ENCODE measurements at regions not wholly inside any gene's neighbourhood (a gene's known extent, or its start where the extent isn't known, plus 50 kb on each side); places are given as distances from the start of the nearest gene placed in this dataset.
A peak's percentile ranks its signal among the peaks of the same experiment; 100 is the strongest.

DNA sequence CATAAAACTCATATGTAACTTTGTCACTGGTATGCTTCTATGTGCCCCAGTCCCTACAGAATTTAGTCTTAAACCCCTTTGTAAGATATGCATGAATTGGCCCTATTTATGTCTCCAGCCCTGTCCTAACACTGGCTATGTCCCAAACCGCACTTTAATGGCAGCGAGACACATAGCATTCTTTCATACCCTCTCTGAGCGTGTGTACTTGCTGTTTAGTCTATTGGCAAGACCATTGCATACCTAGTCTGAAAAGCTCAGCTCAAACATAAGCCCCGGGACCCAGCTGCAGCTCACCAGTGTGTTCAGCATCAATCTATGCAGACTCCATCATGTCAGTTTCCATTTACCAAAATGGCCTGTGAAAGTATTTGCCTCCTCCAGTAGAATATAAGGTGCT is 1018.4 kb upstream of the TENM3 start:
- WGBS (ENCODE audit: extremely low coverage, insufficient coverage, insufficient read length), result no CpG with 5 or more reads among the region's 4 CpGs

DNA sequence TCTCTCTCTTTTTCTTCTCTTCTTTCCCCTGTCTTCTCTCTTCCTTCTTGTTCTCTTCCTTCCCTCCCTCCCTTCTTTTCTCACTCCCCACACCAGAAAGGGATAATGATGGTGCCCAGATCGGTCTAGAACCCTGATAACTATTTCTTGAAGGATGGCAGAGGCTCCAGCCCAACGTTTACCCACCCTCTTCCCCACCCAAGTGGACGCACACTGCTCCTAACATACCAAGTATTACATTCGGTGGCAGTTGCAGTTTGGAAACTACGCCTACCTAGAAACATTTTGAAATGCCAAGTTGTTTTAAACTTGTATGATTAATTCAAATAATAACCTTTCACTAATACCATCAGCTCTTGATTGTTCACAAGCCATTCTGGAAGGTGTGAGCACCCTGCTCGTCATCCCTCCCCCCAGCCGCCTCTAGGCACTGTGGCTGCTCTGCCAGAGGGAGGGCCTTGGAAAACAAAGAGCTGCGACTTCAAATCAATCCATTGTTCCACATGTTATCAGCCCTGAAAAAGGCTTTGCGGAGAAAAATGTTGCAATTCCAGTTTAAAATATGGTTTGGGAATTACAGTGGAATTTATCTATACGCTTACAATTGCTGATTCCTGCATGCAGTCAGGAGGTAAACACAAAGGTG is 1017.5 kb upstream of the TENM3 start:
- Histone ChIP-seq H3K79me1 (ENCODE audit: low read length) (no peaks in the 10 kb centered on the region), H4K8ac (ENCODE audit: low read depth, low read length) (no peak overlapping the region), H2AK5ac (ENCODE audit: low read length) (no peak overlapping the region), H3K79me2 (ENCODE audit: control insufficient read depth, insufficient read depth, low read length, poor library complexity) (no peaks in the 10 kb centered on the region), H3K23ac (ENCODE audit: low read length) (no peak overlapping the region), H3K4me2 (ENCODE audit: low read length) (no peak overlapping the region), H3K4me1 (ENCODE audit: control insufficient read depth in 1 of 2, insufficient read depth in 2 of 2, low read length in 2 of 2) (peaks cover 0 to 2% of the 10 kb centered on the region in 2 experiments), H3K4ac (ENCODE audit: low read depth, low read length) (no peak overlapping the region), H2BK120ac (ENCODE audit: insufficient read depth, low read length, poor library complexity) (no peak overlapping the region), H3K14ac (ENCODE audit: low read length) (no peak overlapping the region), H3K9me3 (ENCODE audit: insufficient read depth, low read depth, low read length) (no peaks in the 10 kb centered on the region), H2BK12ac (ENCODE audit: low read length) (no peak overlapping the region), H3K9ac (ENCODE audit: low read length) (no peak overlapping the region), H3K18ac (ENCODE audit: low read length) (no peak overlapping the region), H2AFZ (ENCODE audit: insufficient read depth, low read length, poor library complexity) (no peak overlapping the region), H2BK5ac (ENCODE audit: low read depth, low read length, poor library complexity) (no peak overlapping the region), H4K91ac (ENCODE audit: low read depth, low read length) (no peak overlapping the region), H4K12ac (ENCODE audit: low read depth, low read length) (no peak overlapping the region), H3K4me3 (ENCODE audit: low read depth, low read length) (no peak overlapping the region), H3K36me3 (ENCODE audit: control insufficient read depth in 1 of 2, insufficient read depth in 2 of 2, low read length in 2 of 2) (no peaks in the 10 kb centered on the region), H3K27me3 (ENCODE audit: insufficient read depth, low read length) (no peaks in the 10 kb centered on the region), H3K27ac (ENCODE audit: low read depth, low read length) (no peak overlapping the region)
- peak in 1 of 2 donors; percentile 40 for DNase-seq
- WGBS (ENCODE audit: extremely low coverage, insufficient coverage, insufficient read length), result no CpG with 5 or more reads among the region's 10 CpGs

More for the DNA sequence above, 1018.4 kb upstream of the TENM3 start:
- Histone ChIP-seq H3K9me3 (ENCODE audit: insufficient read depth, low read depth, low read length) (no peaks in the 10 kb centered on the region), H3K79me1 (ENCODE audit: low read length) (no peaks in the 10 kb centered on the region), H3K36me3 (ENCODE audit: control insufficient read depth in 1 of 2, insufficient read depth in 2 of 2, low read length in 2 of 2) (no peaks in the 10 kb centered on the region), H2BK12ac (ENCODE audit: low read length) (no peak overlapping the region), H3K9ac (ENCODE audit: low read length) (peak overlapping the region; percentile 75), H3K23ac (ENCODE audit: low read length) (no peak overlapping the region), H3K18ac (ENCODE audit: low read length) (no peak overlapping the region), H3K4me2 (ENCODE audit: low read length) (no peak overlapping the region), H3K4me1 (ENCODE audit: control insufficient read depth in 1 of 2, insufficient read depth in 2 of 2, low read length in 2 of 2) (peaks cover 0 to 2% of the 10 kb centered on the region in 2 experiments), H3K27ac (ENCODE audit: low read depth, low read length) (no peak overlapping the region), H3K27me3 (ENCODE audit: insufficient read depth, low read length) (no peaks in the 10 kb centered on the region), H3K14ac (ENCODE audit: low read length) (no peak overlapping the region), H4K8ac (ENCODE audit: low read depth, low read length) (no peak overlapping the region), H3K4me3 (ENCODE audit: low read depth, low read length) (no peak overlapping the region), H2AFZ (ENCODE audit: insufficient read depth, low read length, poor library complexity) (no peak overlapping the region), H4K12ac (ENCODE audit: low read depth, low read length) (no peak overlapping the region), H3K79me2 (ENCODE audit: control insufficient read depth, insufficient read depth, low read length, poor library complexity) (no peaks in the 10 kb centered on the region), H4K91ac (ENCODE audit: low read depth, low read length) (no peak overlapping the region), H2BK5ac (ENCODE audit: low read depth, low read length, poor library complexity) (no peak overlapping the region), H2BK120ac (ENCODE audit: insufficient read depth, low read length, poor library complexity) (no peak overlapping the region), H2AK5ac (ENCODE audit: low read length) (no peak overlapping the region), H3K4ac (ENCODE audit: low read depth, low read length) (no peak overlapping the region)
- no peak for DNase-seq

DNA sequence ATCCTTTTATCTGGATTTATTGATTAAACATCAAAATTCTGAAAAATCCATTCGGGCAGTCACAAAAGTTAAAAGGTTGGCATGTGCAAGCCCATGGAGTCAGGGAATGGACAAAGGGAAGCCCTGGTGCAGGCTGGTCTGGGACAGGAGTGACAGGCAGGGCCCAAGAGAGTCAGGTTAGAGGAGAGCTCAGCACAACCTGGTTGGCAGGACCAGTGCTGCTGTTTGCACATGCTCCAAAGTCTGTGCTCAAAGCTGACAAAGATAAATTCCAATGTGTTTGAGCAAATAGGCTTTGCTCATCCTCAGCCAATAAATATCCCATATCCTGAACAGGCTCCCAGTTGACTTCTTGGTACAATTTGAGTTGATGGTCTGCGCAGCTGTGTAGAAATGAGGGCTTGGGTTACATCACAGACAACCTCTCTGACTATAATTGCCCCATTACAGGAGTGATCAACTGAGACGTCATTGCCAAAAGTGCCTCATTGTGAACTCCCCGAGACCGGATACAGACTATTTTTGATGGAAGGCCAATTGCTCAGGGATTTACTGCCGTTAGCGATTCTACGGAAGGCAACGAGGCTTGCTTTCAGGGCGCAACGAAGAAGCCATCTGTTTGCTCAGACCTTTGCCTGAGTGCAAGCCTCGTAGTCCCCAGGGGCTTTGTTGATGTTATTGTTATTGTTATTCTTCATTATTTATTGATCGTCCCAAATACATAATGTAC is 1008.1 kb upstream of the TENM3 start:
- WGBS (ENCODE audit: extremely low coverage, insufficient coverage, insufficient read length), result no CpG with 5 or more reads among the region's 13 CpGs
- no peak overlapping the region for H2BK12ac ChIP-seq (ENCODE audit: low read length)
- H3K36me3 ChIP-seq (ENCODE audit: control insufficient read depth in 1 of 2, insufficient read depth in 2 of 2, low read length in 2 of 2), result no peaks in the 10 kb centered on the region

DNA sequence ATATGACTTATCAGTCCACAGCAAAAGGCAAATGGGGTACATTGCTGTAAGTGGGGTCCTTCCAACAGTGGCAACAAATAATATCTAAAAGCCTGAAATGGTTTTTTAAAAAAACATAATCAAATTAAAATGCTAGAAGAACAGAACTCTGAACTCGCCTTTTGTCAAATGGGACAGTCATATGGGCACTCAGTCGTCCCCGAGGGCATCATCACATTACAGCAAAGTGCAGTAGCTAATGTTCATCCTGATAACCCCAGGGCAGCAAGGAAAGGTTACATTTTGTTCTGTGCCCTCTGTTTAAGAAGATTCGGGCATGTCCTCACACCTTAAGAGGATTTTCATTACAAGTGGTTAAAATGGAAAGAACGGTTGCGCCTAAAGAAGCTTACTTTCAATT is 997.9 kb upstream of the TENM3 start:
- Histone ChIP-seq H4K91ac (ENCODE audit: low read depth, low read length) (no peak overlapping the region), H3K14ac (ENCODE audit: low read length) (no peak overlapping the region), H3K27ac (ENCODE audit: low read depth, low read length) (no peak overlapping the region), H3K18ac (ENCODE audit: low read length) (no peak overlapping the region), H2BK5ac (ENCODE audit: low read depth, low read length, poor library complexity) (no peak overlapping the region), H4K8ac (ENCODE audit: low read depth, low read length) (no peak overlapping the region), H2BK120ac (ENCODE audit: insufficient read depth, low read length, poor library complexity) (no peak overlapping the region), H2BK12ac (ENCODE audit: low read length) (no peak overlapping the region), H3K27me3 (ENCODE audit: insufficient read depth, low read length) (no peaks in the 10 kb centered on the region), H3K79me1 (ENCODE audit: low read length) (no peaks in the 10 kb centered on the region), H4K12ac (ENCODE audit: low read depth, low read length) (no peak overlapping the region), H3K9ac (ENCODE audit: low read length) (no peak overlapping the region), H3K9me3 (ENCODE audit: insufficient read depth, low read depth, low read length) (no peaks in the 10 kb centered on the region), H3K79me2 (ENCODE audit: control insufficient read depth, insufficient read depth, low read length, poor library complexity) (no peaks in the 10 kb centered on the region), H3K4me2 (ENCODE audit: low read length) (no peak overlapping the region), H3K23ac (ENCODE audit: low read length) (no peak overlapping the region), H3K4me3 (ENCODE audit: low read depth, low read length) (no peak overlapping the region), H3K4ac (ENCODE audit: low read depth, low read length) (no peak overlapping the region), H2AFZ (ENCODE audit: insufficient read depth, low read length, poor library complexity) (no peak overlapping the region), H3K36me3 (ENCODE audit: control insufficient read depth in 1 of 2, insufficient read depth in 2 of 2, low read length in 2 of 2) (no peaks in the 10 kb centered on the region), H3K4me1 (ENCODE audit: control insufficient read depth in 1 of 2, insufficient read depth in 2 of 2, low read length in 2 of 2) (no peaks in the 10 kb centered on the region), H2AK5ac (ENCODE audit: low read length) (no peak overlapping the region)
- WGBS (ENCODE audit: extremely low coverage, insufficient coverage, insufficient read length), result no CpG with 5 or more reads among the region's 6 CpGs
- no peak for DNase-seq

More for the DNA sequence above, 1008.1 kb upstream of the TENM3 start:
- Histone ChIP-seq H4K91ac (ENCODE audit: low read depth, low read length) (no peak overlapping the region), H3K23ac (ENCODE audit: low read length) (no peak overlapping the region), H4K8ac (ENCODE audit: low read depth, low read length) (no peak overlapping the region), H2BK120ac (ENCODE audit: insufficient read depth, low read length, poor library complexity) (no peak overlapping the region), H3K4me3 (ENCODE audit: low read depth, low read length) (no peak overlapping the region), H3K4ac (ENCODE audit: low read depth, low read length) (no peak overlapping the region), H3K9ac (ENCODE audit: low read length) (no peak overlapping the region), H3K4me2 (ENCODE audit: low read length) (no peak overlapping the region), H3K27ac (ENCODE audit: low read depth, low read length) (no peak overlapping the region), H3K18ac (ENCODE audit: low read length) (no peak overlapping the region), H3K79me2 (ENCODE audit: control insufficient read depth, insufficient read depth, low read length, poor library complexity) (no peaks in the 10 kb centered on the region), H2AFZ (ENCODE audit: insufficient read depth, low read length, poor library complexity) (no peak overlapping the region), H3K79me1 (ENCODE audit: low read length) (no peaks in the 10 kb centered on the region), H3K27me3 (ENCODE audit: insufficient read depth, low read length) (no peaks in the 10 kb centered on the region), H3K9me3 (ENCODE audit: insufficient read depth, low read depth, low read length) (no peaks in the 10 kb centered on the region), H3K14ac (ENCODE audit: low read length) (no peak overlapping the region), H2AK5ac (ENCODE audit: low read length) (no peak overlapping the region), H2BK5ac (ENCODE audit: low read depth, low read length, poor library complexity) (no peak overlapping the region), H4K12ac (ENCODE audit: low read depth, low read length) (no peak overlapping the region), H3K4me1 (ENCODE audit: control insufficient read depth in 1 of 2, insufficient read depth in 2 of 2, low read length in 2 of 2) (no peaks in the 10 kb centered on the region)
- no peak for DNase-seq
